A673 (cell line): ENCODE measurements at regions not wholly inside any gene's neighbourhood (a gene's known extent, or its start where the extent isn't known, plus 50 kb on each side); places are given as distances from the start of the nearest gene placed in this dataset.

ENCODE experiments used
- BruUV-seq: library from RNA; stranded (reverse); fragments of 400-500 nt; replicated peaks from 2 replicates; lab custom pipeline; 2021; lab: Mats Ljungman, UMichigan
- CTCF ChIA-PET: fragments of 300-600 bp; sonication (Branson Sonifier 250); formaldehyde crosslinking; loops from one replicate; lab custom pipeline; 2022; ENCODE audit warnings: antibody characterized with exemption; lab: Charles Lee
- POLR2A ChIA-PET: fragments of 300-600 bp; sonication (Branson Sonifier 250); formaldehyde crosslinking; loops from one replicate; lab custom pipeline; 2022; ENCODE audit warnings: antibody characterized with exemption; ENCODE audit not compliant: low non-redundant PET; lab: Charles Lee
- DNase-seq: peaks from one replicate; pipeline ENCODE4 v3.0.0-alpha.2; 2015; ENCODE audit warnings: low spot score
- H3K27ac ChIP-seq: fragments of 200-600 bp; sonication (generic); 2 replicates; pipeline ENCODE4 v1.5.1; 2016; ENCODE audit warnings: mixed run types, low read depth, mild to moderate bottlenecking, mixed read lengths, antibody characterized with exemption, low read length; ENCODE audit not compliant: poor library complexity, severe bottlenecking
- H3K27me3 ChIP-seq: fragments of 200-600 bp; sonication (generic); replicated peaks from 2 replicates; pipeline ENCODE4 v1.6.1; 2017; ENCODE audit warnings: mixed run types, low read depth, mild to moderate bottlenecking, mixed read lengths, antibody characterized with exemption, low read length; ENCODE audit not compliant: insufficient read depth, poor library complexity
- H3K36me3 ChIP-seq: fragments of 200-600 bp; sonication (generic); 2 replicates; pipeline ENCODE4 v1.6.1; 2016; ENCODE audit warnings: mixed run types, mild to moderate bottlenecking, mixed read lengths, antibody characterized with exemption, low read length; ENCODE audit not compliant: insufficient read depth, poor library complexity, severe bottlenecking
- H3K4me1 ChIP-seq: fragments of 200-600 bp; sonication (generic); 2 replicates; pipeline ENCODE4 v1.6.1; 2017; ENCODE audit warnings: mixed run types, mild to moderate bottlenecking, mixed read lengths, antibody characterized with exemption, low read length; ENCODE audit not compliant: insufficient read depth, poor library complexity, severe bottlenecking
- H3K4me3 ChIP-seq: fragments of 200-600 bp; sonication (generic); 2 replicates; pipeline ENCODE4 v1.5.1; 2016; ENCODE audit warnings: low read depth, mixed run types, mild to moderate bottlenecking, mixed read lengths, low read length; ENCODE audit not compliant: poor library complexity, severe bottlenecking
- H3K9me3 ChIP-seq: fragments of 200-600 bp; sonication (generic); 2 replicates; pipeline ENCODE4 v1.6.1; 2016; ENCODE audit warnings: mixed run types, low read depth, mild to moderate bottlenecking, mixed read lengths, antibody characterized with exemption, low read length; ENCODE audit not compliant: poor library complexity, severe bottlenecking
- EZH2 ChIP-seq: fragments of 200-600 bp; sonication (generic); IDR thresholded peaks from 2 replicates; pipeline ENCODE4 v1.6.1; 2017; ENCODE audit warnings: borderline replicate concordance, low read depth, mild to moderate bottlenecking, mixed read lengths, antibody characterized with exemption, low read length; ENCODE audit not compliant: poor library complexity, severe bottlenecking
- intact Hi-C: fragments of 100-400 bp; cut with micrococcal nuclease; formaldehyde crosslinking; loops from one replicate; pipeline ENCODE4 v1.10.0; 2022; ENCODE audit not compliant: unreplicated experiment
- TF ChIP-seq, protein P1 (sequence below): fragments of 300-800, 200-600 bp; sonication (generic); conservative IDR thresholded peaks from 2 replicates; pipeline ENCODE4 v1.5.1; 2017; ENCODE audit warnings: low read depth, mild to moderate bottlenecking, antibody characterized with exemption, low read length, moderate library complexity, mixed read lengths

DNA sequence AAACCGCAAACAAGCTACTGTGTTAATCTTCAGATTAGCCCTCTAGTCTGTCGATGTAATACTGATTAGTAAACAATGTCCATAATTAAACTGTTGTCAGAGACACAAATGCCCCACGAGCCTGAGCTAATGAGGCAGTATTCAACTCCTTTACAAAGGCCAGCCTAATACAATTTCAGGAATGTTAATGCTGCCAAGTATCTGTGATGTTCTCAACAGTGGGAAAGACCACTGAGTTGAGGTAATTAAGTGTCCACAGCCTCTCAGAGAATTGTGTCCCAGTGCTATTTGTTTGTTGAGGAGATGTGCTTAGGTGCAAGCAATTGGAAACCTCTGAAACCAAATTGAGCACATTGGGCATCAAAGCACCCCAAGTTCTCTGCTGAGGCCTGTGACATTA, 139.4 kb upstream of the CDKN3 start:
- H3K27me3 ChIP-seq = peaks cover 5% of the 10 kb centered on the region
- no peaks in the 10 kb centered on the region for H3K9me3 ChIP-seq
- BruUV-seq = no TSS peak
- no peaks in the 10 kb centered on the region for H3K36me3 ChIP-seq
- no peaks in the 10 kb centered on the region for H3K4me1 ChIP-seq
- intact Hi-C loops = no loop called here
- H3K4me3 ChIP-seq = no peak overlapping the region
- H3K27ac ChIP-seq = no peak overlapping the region
- ChIA-PET POLR2A (no interaction called here), CTCF (no interaction called here)
- no peak for DNase-seq
- TF ChIP-seq EZH2 = no peak
- TF ChIP-seq, protein P1, sequence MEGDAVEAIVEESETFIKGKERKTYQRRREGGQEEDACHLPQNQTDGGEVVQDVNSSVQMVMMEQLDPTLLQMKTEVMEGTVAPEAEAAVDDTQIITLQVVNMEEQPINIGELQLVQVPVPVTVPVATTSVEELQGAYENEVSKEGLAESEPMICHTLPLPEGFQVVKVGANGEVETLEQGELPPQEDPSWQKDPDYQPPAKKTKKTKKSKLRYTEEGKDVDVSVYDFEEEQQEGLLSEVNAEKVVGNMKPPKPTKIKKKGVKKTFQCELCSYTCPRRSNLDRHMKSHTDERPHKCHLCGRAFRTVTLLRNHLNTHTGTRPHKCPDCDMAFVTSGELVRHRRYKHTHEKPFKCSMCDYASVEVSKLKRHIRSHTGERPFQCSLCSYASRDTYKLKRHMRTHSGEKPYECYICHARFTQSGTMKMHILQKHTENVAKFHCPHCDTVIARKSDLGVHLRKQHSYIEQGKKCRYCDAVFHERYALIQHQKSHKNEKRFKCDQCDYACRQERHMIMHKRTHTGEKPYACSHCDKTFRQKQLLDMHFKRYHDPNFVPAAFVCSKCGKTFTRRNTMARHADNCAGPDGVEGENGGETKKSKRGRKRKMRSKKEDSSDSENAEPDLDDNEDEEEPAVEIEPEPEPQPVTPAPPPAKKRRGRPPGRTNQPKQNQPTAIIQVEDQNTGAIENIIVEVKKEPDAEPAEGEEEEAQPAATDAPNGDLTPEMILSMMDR = no peak

DNA sequence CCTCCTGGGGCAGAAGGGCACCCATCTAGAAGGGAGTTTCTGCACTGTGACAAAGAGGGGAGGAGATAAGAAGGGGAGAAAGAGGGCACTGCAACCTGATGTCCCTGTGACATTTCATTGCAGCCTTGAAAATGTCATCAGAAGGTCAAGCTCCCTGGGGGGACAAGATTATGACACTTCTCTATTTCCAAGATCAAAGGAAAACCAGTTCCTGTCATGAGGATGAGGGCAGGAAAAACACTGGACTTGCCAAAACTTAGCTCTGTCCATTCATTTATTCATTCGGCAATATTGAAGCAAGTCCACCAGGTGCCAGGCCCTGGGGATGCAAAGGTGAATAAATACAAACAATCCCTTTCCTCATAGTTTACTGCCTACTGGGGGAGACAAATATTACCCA, 138.4 kb upstream of the CDKN3 start:
- H3K36me3 ChIP-seq = no peaks in the 10 kb centered on the region
- BruUV-seq = no TSS peak
- ChIA-PET POLR2A (no interaction called here), CTCF (no interaction called here)
- intact Hi-C loops = no loop called here
- no peak for TF ChIP-seq EZH2
- TF ChIP-seq, protein P1 = no peak
- H3K27ac ChIP-seq = no peak overlapping the region
- no peaks in the 10 kb centered on the region for H3K4me1 ChIP-seq
- no peaks in the 10 kb centered on the region for H3K9me3 ChIP-seq
- no peak for DNase-seq
- H3K27me3 ChIP-seq = peaks cover 11% of the 10 kb centered on the region
- no peak overlapping the region for H3K4me3 ChIP-seq

DNA sequence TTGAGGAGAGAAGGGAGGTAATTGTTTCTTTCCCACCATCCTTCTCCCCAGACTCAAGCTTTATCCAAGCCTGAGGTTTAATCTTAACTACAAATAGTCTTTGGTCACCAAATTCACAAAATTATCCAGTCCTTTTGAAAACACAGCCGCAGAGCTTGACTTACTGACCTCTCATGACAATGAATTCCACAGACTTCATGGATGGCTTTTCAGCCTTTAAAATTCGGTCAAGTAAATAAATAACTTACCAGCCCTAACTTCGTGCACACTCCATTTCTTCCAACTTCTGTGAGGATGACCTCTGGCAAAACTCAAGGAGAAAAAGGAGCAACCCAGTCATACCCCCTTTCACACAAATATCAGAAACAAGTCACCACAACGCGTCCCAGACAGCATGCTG, 137.0 kb upstream of the CDKN3 start:
- TF ChIP-seq EZH2 = no peak
- TF ChIP-seq, protein P1 = no peak
- ChIA-PET POLR2A (no interaction called here), CTCF (no interaction called here)
- no peak for DNase-seq
- Histone ChIP-seq H3K4me3 (no peak overlapping the region), H3K27me3 (peaks cover 24% of the 10 kb centered on the region), H3K9me3 (no peaks in the 10 kb centered on the region), H3K36me3 (no peaks in the 10 kb centered on the region), H3K4me1 (no peaks in the 10 kb centered on the region), H3K27ac (no peak overlapping the region)
- intact Hi-C loops = no loop called here
- BruUV-seq = no TSS peak
